ENCODE measurements at regions not wholly inside any gene's neighbourhood (a gene's known extent, or its start where the extent isn't known, plus 50 kb on each side); places are given as distances from the start of the nearest gene placed in this dataset.

DNA sequence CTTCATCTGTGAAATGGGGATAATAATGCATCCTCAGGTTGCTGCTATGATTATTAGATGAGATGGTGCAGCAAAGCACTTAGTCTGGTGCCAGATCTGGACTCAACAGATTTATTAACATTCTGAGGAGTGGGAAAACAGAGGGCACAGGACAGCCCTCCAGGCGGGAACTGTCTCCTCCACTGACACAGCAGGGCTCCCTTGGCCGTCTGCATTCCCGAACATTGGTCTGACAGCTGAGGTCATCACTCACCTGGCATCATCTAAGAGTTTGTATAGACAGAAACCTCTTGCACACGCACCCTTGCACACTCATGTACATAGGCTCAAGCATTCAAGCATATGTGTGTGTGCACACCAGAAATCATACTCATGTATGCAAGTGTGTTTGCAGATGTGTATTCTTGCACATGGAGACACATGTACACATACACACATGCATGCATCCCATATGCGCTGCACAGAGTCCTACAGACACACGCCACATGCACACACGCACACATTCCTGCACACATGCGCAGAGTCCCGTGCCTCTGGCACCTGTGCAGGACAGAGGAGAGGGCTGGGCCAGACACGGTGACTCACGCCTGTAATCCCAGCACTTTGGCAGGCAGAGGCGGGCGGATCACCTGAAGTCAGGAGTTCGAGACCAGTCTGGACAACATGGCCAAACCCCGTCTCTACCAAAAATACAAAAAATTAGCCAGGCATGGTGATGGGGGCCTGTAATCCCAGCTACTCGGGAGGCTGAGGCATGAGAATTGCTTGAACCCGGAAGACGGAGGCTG lies 173.3 kb upstream of the GLI2 start:
- H3K4me3 ChIP-seq (replicated peaks; ENCODE audit: low read depth, low read length), result no peak overlapping the region
- TF ChIP-seq, protein P1, sequence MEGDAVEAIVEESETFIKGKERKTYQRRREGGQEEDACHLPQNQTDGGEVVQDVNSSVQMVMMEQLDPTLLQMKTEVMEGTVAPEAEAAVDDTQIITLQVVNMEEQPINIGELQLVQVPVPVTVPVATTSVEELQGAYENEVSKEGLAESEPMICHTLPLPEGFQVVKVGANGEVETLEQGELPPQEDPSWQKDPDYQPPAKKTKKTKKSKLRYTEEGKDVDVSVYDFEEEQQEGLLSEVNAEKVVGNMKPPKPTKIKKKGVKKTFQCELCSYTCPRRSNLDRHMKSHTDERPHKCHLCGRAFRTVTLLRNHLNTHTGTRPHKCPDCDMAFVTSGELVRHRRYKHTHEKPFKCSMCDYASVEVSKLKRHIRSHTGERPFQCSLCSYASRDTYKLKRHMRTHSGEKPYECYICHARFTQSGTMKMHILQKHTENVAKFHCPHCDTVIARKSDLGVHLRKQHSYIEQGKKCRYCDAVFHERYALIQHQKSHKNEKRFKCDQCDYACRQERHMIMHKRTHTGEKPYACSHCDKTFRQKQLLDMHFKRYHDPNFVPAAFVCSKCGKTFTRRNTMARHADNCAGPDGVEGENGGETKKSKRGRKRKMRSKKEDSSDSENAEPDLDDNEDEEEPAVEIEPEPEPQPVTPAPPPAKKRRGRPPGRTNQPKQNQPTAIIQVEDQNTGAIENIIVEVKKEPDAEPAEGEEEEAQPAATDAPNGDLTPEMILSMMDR (IDR thresholded peaks at IDR 0.05; ENCODE audit: low read depth, low read length, missing control alignments), result no peak
- DNase-seq (ENCODE audit: extremely low read depth, low read depth), result no peak

DNA sequence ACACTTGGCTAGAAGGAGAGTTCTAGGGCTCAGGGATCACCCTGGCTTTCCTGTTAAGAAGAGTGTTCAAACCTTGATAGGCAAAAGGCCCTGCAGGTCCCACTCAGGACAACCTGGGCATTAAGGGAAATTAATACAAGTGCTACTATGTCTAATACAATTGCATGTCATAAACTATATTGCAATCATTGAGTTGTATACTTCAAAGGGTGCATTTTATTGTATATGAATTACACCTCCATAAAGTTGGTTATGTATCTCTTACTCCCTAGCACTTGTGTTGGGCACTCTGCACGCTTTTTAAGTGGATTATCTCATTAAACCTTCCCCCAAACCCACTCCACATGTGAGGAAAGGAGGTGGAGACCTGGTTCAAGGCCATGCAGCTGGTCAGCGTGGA lies 172.1 kb upstream of the GLI2 start:
- no peak overlapping the region for H3K4me3 ChIP-seq (replicated peaks; ENCODE audit: low read depth, low read length)
- DNase-seq (ENCODE audit: extremely low read depth, low read depth), result no peak
- TF ChIP-seq, protein P1 (IDR thresholded peaks at IDR 0.05; ENCODE audit: low read depth, low read length, missing control alignments), result no peak

DNA sequence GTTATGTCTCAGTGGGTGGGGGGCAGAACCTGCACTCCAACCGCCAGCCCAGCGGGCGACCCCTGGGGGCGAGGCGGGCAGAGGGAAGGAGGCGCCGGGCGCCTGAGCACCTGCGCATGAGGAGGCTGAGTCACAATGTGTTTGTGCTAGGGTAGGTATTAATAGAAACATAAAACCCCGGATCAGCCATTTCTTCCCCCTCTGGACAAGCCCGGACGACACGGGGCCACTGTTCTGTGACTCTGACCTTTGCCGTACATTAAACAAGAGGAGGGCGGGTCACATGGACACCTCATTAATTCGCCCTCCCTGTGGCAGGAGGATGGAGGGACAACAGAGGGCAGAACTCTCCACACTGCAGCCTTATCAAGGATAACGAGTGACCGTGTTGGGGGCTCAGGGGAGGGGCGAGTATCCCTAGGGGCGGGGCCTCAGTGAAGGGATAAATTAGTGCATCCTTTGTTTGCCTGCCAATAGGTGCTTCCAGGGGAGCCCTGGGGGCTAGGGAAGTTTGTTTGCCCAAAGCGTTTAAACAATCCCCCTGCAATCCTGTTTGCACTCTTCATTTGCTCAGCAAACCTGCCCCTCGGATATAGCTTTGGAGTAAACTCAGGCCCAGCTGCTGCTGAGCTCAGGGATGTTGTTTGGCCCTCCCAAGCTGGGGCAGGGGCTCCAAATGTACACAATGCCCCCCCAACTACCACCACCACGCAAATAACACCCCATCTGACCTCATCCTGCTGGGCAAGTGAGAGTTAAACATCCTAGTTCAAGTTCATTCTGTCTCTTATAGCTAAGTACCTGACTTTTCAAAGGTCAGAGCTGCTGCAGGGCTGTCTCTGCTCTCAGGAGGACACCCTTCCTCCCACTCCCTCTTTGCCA lies 171.2 kb upstream of the GLI2 start:
- no peak for DNase-seq (ENCODE audit: extremely low read depth, low read depth)
- H3K4me3 ChIP-seq (replicated peaks; ENCODE audit: low read depth, low read length), result no peak overlapping the region

DNA sequence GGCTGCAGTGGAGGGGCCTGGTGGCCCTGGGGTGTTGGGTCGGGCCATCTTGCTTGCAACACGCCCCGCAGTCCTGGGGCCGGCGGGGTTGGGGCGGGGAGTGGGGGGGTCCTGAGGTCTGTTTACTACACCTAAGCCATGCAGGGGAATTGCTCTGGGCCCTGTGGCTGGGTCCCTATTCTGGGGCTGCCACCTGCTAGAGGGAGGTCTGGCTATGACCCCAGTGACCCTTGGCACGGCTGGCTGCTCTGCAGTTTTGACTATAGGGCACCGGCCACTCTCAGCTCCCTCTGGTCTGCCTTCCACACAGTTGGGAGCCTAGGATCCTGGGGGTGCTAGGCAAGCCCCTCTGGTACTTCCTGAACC lies 170.6 kb upstream of the GLI2 start:
- H3K4me3 ChIP-seq (replicated peaks; ENCODE audit: low read depth, low read length), result no peak overlapping the region
- no peak for DNase-seq (ENCODE audit: extremely low read depth, low read depth)
- TF ChIP-seq, protein P1 (IDR thresholded peaks at IDR 0.05; ENCODE audit: low read depth, low read length, missing control alignments), result no peak

More for the DNA sequence above, 171.2 kb upstream of the GLI2 start:
- TF ChIP-seq, protein P1 (IDR thresholded peaks at IDR 0.05; ENCODE audit: low read depth, low read length, missing control alignments), result no peak

DNA sequence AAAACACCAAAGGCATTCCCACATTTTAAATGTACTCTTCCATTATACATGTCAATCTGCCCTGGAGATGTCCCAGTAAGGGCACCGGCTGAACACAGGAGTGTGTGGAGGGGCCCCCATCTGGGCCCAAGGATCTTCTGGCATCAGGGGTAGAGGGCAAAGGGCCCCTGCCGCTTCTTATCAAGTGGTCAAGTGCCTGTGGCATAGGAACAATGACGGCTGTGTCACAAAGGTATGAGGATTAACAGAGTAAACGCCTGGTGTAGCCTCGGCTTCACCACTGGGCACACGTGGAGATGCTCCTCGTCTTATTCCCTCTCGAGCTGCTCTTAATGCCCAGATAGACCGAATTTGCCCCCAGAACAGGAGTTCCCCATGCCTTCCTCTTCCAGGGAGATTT lies 169.7 kb upstream of the GLI2 start:
- TF ChIP-seq, protein P1 (IDR thresholded peaks at IDR 0.05; ENCODE audit: low read depth, low read length, missing control alignments), result no peak
- no peak overlapping the region for H3K4me3 ChIP-seq (replicated peaks; ENCODE audit: low read depth, low read length)
- no peak for DNase-seq (ENCODE audit: extremely low read depth, low read depth)

DNA sequence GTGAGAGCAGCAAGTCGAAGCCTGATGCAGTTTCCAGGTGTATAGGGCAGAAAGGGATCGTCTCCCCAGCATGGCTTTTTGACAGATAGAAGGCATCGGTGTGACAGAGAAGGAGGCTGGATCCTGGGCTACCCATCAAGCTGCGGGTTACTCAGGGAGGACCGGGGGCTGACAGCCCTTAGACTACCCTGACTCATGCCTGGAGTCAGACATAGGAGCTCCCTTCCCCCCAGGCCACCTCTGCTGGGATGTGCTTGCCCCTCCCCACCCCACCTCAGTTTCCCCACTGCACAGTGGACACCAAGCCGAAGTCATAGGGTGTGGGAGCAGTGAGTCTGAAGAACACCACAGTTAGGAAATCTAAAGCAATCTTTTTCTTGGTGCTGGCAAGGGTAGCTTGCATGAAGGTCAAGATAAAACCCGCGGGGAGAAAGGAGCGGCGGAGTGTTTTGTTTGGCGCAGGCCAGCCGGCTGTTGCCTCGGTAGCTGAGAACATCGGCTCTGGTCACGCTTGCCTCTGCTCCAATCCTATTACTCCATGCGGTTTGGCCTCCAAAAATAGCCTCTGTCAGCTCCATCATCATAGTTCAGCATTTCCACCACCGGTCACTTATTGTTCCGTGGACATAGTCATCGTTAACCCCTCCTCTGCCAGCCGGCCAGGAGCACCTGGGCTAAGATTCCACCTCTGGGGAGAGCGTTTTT lies 169.2 kb upstream of the GLI2 start:
- H3K4me3 ChIP-seq (replicated peaks; ENCODE audit: low read depth, low read length), result no peak overlapping the region
- TF ChIP-seq, protein P1 (IDR thresholded peaks at IDR 0.05; ENCODE audit: low read depth, low read length, missing control alignments), result no peak
- no peak for DNase-seq (ENCODE audit: extremely low read depth, low read depth)

All from HFF-Myc (cell line).